Fibroblast of villous mesenchyme (primary cell): ENCODE measurements at regions not wholly inside any gene's neighbourhood (a gene's known extent, or its start where the extent isn't known, plus 50 kb on each side); places are given as distances from the start of the nearest gene placed in this dataset.
"Not testable (repeated sequence)": the region's sequence is repeated elsewhere in the genome, so short reads cannot be mapped to it uniquely, and the experiment has no call there.

Experiments
- DNase-seq: peaks from one replicate; pipeline ENCODE4 v3.0.0-alpha.2; 2010; ENCODE audit warnings: low read depth
- H3K4me3 ChIP-seq: 2 replicates; pipeline ENCODE4 v1.5.1; 2011; ENCODE audit warnings: low read depth, mild to moderate bottlenecking, low read length
- TF ChIP-seq, protein P1 (sequence below): IDR thresholded peaks from 2 replicates; pipeline ENCODE4 v1.5.1; 2012; ENCODE audit warnings: low read depth, mild to moderate bottlenecking, low read length; ENCODE audit not compliant: insufficient read depth

DNA sequence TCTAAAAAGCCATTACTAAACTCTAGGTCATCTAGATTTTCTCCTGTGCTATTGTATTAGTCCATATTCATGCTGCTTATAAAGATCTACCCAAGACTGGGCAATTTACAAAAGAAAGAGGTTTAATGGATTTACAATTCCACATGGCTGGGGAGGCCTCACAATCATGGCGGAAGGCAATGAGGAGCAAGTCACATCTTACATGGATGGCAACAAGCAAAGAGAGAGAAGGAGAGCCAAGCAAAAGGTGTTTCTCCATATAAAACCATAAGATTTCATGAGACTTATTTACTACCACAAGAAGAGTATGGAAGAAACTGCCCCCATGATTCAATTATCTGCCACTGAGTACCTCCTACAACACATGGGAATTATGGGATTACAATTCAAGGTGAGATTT lies 69.6 kb upstream of the CCDC6 start:
- not testable (repeated sequence) for DNase-seq, H3K4me3 ChIP-seq

DNA sequence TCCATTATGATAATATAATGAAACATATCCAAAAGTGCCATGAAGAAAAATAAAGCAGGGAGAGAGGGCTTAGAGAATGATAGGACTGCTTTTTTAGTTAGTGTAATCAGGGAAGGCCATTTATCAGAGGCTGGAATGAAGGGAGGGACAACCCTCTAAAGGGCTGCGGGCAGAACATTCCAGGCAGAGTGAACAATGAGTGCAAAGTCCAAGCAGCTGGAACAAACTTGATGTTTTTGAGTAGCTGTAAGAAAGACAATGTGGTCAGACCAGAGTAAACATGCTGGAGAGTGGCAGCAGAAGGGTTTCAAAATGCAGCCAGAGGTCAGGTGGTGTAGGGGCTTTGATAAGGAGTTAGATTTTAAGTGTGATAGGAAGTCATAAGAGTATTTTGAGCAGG lies 65.6 kb upstream of the CCDC6 start:
- no peak overlapping the region for H3K4me3 ChIP-seq
- DNase-seq, result peak; percentile 8
- TF ChIP-seq, protein P1, sequence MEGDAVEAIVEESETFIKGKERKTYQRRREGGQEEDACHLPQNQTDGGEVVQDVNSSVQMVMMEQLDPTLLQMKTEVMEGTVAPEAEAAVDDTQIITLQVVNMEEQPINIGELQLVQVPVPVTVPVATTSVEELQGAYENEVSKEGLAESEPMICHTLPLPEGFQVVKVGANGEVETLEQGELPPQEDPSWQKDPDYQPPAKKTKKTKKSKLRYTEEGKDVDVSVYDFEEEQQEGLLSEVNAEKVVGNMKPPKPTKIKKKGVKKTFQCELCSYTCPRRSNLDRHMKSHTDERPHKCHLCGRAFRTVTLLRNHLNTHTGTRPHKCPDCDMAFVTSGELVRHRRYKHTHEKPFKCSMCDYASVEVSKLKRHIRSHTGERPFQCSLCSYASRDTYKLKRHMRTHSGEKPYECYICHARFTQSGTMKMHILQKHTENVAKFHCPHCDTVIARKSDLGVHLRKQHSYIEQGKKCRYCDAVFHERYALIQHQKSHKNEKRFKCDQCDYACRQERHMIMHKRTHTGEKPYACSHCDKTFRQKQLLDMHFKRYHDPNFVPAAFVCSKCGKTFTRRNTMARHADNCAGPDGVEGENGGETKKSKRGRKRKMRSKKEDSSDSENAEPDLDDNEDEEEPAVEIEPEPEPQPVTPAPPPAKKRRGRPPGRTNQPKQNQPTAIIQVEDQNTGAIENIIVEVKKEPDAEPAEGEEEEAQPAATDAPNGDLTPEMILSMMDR, result no peak

GRCh38 chr10:59970396-59971368 lies 64.3 kb upstream of the CCDC6 start:
- TF ChIP-seq, protein P1, result no peak

DNA sequence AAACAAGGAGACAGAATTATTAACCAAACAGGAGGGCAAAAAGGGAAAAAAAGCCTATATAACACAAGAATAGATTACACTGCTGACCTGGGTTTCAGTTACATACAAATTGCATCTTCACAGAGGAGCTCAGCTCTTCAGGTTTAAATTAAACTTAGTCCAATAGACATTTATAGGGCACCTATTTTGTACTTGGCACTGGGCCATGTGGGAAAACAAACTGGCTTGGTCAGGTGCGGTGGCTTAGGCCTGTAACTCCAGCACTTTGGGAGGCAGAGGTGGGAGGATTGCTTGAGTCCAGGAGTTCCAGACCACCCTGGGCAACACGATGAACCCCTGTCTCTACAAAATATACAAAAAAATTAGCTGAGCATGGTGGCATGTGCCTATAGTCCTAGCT lies 62.3 kb upstream of the CCDC6 start:
- TF ChIP-seq, protein P1, result no peak
- no peak overlapping the region for H3K4me3 ChIP-seq
- DNase-seq, result no peak

More at GRCh38 chr10:59970396-59971368, 64.3 kb upstream of the CCDC6 start:
- DNase-seq, result no peak
- H3K4me3 ChIP-seq, result no peak overlapping the region

DNA sequence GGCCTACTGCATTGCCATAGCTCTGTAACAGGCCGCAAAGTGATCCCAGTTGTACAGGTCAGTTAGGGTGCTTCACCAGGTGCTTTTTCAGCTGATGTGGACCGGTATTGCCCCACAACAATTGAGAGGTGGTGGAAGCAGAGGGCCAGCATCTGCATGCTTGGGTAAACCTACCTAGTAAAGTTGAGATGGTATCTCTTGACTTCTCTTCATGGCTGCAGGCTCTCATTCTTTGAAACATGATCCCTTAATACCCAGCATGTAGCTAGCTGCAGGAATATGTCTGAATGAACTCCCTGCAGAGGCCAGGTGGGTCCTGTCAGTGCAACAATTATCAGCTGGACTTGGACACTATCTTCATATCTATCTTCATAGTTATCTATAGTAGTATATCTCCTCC lies 60.7 kb upstream of the CCDC6 start:
- DNase-seq, result no peak
- H3K4me3 ChIP-seq, result no peak overlapping the region
- TF ChIP-seq, protein P1, result no peak

- H3K4me3 ChIP-seq, result no peak overlapping the region
- TF ChIP-seq, protein P1, result no peak
- no peak for DNase-seq
These were observed 59.7 kb upstream of the CCDC6 start for GRCh38 chr10:59965899-59966650.

DNA sequence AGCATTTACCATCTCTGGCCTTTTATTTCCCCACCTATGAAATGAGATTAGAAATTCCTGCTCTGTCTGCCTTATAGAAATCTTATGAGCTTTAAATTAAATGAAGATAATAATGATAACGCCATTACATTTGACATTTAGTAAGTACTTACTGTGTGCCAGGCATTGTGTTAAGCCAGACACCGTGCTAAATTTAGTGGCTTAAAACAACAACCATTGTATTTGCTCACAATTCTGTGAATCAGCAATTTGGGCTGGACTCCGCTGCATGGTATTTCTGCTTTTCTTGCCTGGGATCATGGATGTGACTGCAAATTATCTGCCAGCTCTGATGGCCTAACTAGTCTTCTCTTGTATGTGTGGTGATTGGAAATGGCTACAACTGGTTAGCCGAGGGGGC lies 56.4 kb upstream of the CCDC6 start:
- H3K4me3 ChIP-seq, result no peak overlapping the region
- TF ChIP-seq, protein P1, result no peak
- DNase-seq, result no peak
